NB4 (cell line): ENCODE measurements at regions not wholly inside any gene's neighbourhood (a gene's known extent, or its start where the extent isn't known, plus 50 kb on each side); places are given as distances from the start of the nearest gene placed in this dataset.

Experiments
- CTCF ChIP-seq: IDR thresholded peaks from one replicate; pipeline ENCODE4 v1.5.1; 2012; ENCODE audit warnings: low read depth, low read length
- MYC ChIP-seq: IDR thresholded peaks from 2 replicates; pipeline ENCODE4 v1.6.1; 2011; ENCODE audit warnings: low read depth, low read length
- POLR2A ChIP-seq: IDR thresholded peaks from 2 replicates; pipeline ENCODE4 v1.6.1; 2011; ENCODE audit warnings: mild to moderate bottlenecking; ENCODE audit not compliant: insufficient read length; ENCODE audit errors: extremely low read depth
- TF ChIP-seq, protein P1 (sequence below): IDR thresholded peaks from 2 replicates; pipeline ENCODE4 v1.6.1; 2011; ENCODE audit warnings: low read depth, low read length

- TF ChIP-seq CTCF (no peak), POLR2A (no peak), MYC (no peak)
- TF ChIP-seq, protein P1, sequence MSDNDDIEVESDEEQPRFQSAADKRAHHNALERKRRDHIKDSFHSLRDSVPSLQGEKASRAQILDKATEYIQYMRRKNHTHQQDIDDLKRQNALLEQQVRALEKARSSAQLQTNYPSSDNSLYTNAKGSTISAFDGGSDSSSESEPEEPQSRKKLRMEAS = no peak
Measured at GRCh38 chr10:33071857-33072256, 113.8 kb upstream of the ITGB1 start.
